WTC11 (cell line): ENCODE measurements at regions not wholly inside any gene's neighbourhood (a gene's known extent, or its start where the extent isn't known, plus 50 kb on each side); places are given as distances from the start of the nearest gene placed in this dataset.

Experiments used
- CTCF ChIP-seq: fragments of 200-600 bp; IDR thresholded peaks from 2 replicates; pipeline ENCODE4 v1.8.0; 2022; ENCODE audit warnings: antibody characterized with exemption
- NR3C1 ChIP-seq: sonication (generic); formaldehyde crosslinking; conservative IDR thresholded peaks from 2 replicates; pipeline ENCODE4 v1.8.1; 2023; ENCODE audit warnings: low read depth, mild to moderate bottlenecking, missing genetic modification reagents
- SP1 ChIP-seq: sonication (generic); formaldehyde crosslinking; conservative IDR thresholded peaks from 2 replicates; pipeline ENCODE4 v1.8.1; 2022; ENCODE audit warnings: missing genetic modification reagents
- ZNF138 ChIP-seq: sonication (generic); formaldehyde crosslinking; conservative IDR thresholded peaks from 2 replicates; pipeline ENCODE4 v1.8.1; 2022; ENCODE audit warnings: mild to moderate bottlenecking, moderate library complexity, missing genetic modification reagents
- ZNF232 ChIP-seq: sonication (generic); formaldehyde crosslinking; IDR thresholded peaks from 2 replicates; pipeline ENCODE4 v1.8.0; 2022; ENCODE audit warnings: mild to moderate bottlenecking, missing genetic modification reagents

- no peak for TF ChIP-seq NR3C1 (CRISPR knock-in tag)
- TF ChIP-seq SP1 (CRISPR knock-in tag) = no peak
- TF ChIP-seq ZNF138 = no peak
- TF ChIP-seq CTCF = no peak
- no peak for TF ChIP-seq ZNF232 (CRISPR knock-in tag)
Measured at GRCh38 chr2:138312061-138312460, 189.5 kb upstream of the SPOPL start.
